ENCODE measurements at regions not wholly inside any gene's neighbourhood (a gene's known extent, or its start where the extent isn't known, plus 50 kb on each side); places are given as distances from the start of the nearest gene placed in this dataset.

DNA sequence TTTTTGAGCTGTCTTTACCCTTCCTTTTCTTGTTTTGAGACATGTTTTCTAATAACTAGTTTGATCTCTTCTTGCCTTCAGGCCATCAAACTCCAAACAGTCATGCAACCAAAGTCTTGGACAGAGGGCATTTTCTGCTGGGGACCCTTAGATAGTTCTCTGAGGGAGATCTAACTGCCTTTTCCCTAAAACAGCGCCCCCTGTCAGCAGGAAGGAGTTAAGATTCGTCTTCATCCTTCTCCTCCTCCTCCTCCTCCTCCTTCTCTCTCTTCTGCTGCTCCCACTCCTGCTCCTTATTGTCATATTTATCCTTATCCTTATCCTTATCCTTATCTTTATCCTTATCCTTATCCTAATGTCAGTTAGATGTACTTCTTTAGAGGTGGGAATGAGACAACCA lies 417.2 kb downstream of the TRAM1L1 start:
- Histone ChIP-seq H3K23ac (ENCODE audit: insufficient read length, low read depth, low read length) (no peak overlapping the region), H3K9me3 (ENCODE audit: control insufficient read depth, low read depth, low read length) (no peaks in the 10 kb centered on the region), H2BK120ac (ENCODE audit: low read depth, low read length, poor library complexity, severe bottlenecking) (no peak overlapping the region), H4K8ac (replicated peaks; ENCODE audit: insufficient read length, low read depth, low read length) (no peak overlapping the region), H2AFZ (ENCODE audit: low read length) (no peak overlapping the region), H3T11ph (ENCODE audit: low read length) (no peak overlapping the region), H4K20me1 (ENCODE audit: control insufficient read depth, insufficient read depth, insufficient read length) (no peaks in the 10 kb centered on the region), H3K4me2 (ENCODE audit: insufficient read depth, insufficient read length, low read length) (no peak overlapping the region), H2BK15ac (ENCODE audit: low read depth, low read length) (no peak overlapping the region), H3K56ac (ENCODE audit: insufficient read length, low read depth, low read length) (no peak overlapping the region), H4K91ac (ENCODE audit: insufficient read length, low read depth, low read length) (no peak overlapping the region), H2BK5ac (ENCODE audit: insufficient read length, low read length) (no peak overlapping the region), H2BK12ac (ENCODE audit: insufficient read length, low read depth, low read length) (no peak overlapping the region), H3K14ac (ENCODE audit: insufficient read depth, low read length) (no peak overlapping the region), H3K27me3 (ENCODE audit: insufficient read depth, low read length) (no peaks in the 10 kb centered on the region), H3K4me1 (ENCODE audit: insufficient read depth, low read length) (no peaks in the 10 kb centered on the region), H3K4ac (ENCODE audit: low read depth, low read length) (no peak overlapping the region), H3K27ac (ENCODE audit: insufficient read length, low read depth, low read length) (no peak overlapping the region), H2AK5ac (ENCODE audit: insufficient read length, low read length) (no peak overlapping the region), H3K18ac (ENCODE audit: insufficient read length, low read depth, low read length) (no peak overlapping the region), H4K5ac (ENCODE audit: insufficient read length, low read depth, low read length) (no peak overlapping the region), H3K23me2 (ENCODE audit: insufficient read length, low read depth, low read length, poor library complexity, severe bottlenecking) (no peaks in the 10 kb centered on the region), H3K9ac (ENCODE audit: extremely low read depth, insufficient read length, low read length) (no peak overlapping the region), H3K79me2 (ENCODE audit: insufficient read depth, low read length) (no peaks in the 10 kb centered on the region), H2BK20ac (ENCODE audit: low read depth, low read length, poor library complexity, severe bottlenecking) (no peak overlapping the region), H3K79me1 (ENCODE audit: insufficient read depth, low read depth, low read length, poor library complexity, severe bottlenecking) (no peaks in the 10 kb centered on the region)
- Mint-ChIP-seq H3K4me1 (peaks cover 2 to 10% of the 10 kb centered on the region in 2 experiments; a peak in 3 of 4 replicates), H3K36me3 (ENCODE audit: insufficient read depth in 1 of 3, low read depth in 3 of 3) (peaks cover 2 to 10% (median 4%) of the 10 kb centered on the region in 3 experiments), H3K4me3 (no peak overlapping the region), H3K9me3 (peaks cover 6 to 7% of the 10 kb centered on the region in 2 experiments; a peak in 4 of 5 replicates), H3K27ac (no peak overlapping the region), H3K27me3 (ENCODE audit: low read depth) (no peaks in the 10 kb centered on the region; the same call in 1 of the 2 replicates)
- DNase-seq: no peak
- TF ChIP-seq, protein P1, sequence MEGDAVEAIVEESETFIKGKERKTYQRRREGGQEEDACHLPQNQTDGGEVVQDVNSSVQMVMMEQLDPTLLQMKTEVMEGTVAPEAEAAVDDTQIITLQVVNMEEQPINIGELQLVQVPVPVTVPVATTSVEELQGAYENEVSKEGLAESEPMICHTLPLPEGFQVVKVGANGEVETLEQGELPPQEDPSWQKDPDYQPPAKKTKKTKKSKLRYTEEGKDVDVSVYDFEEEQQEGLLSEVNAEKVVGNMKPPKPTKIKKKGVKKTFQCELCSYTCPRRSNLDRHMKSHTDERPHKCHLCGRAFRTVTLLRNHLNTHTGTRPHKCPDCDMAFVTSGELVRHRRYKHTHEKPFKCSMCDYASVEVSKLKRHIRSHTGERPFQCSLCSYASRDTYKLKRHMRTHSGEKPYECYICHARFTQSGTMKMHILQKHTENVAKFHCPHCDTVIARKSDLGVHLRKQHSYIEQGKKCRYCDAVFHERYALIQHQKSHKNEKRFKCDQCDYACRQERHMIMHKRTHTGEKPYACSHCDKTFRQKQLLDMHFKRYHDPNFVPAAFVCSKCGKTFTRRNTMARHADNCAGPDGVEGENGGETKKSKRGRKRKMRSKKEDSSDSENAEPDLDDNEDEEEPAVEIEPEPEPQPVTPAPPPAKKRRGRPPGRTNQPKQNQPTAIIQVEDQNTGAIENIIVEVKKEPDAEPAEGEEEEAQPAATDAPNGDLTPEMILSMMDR (conservative IDR thresholded peaks at IDR 0.05): peak; percentile 69
- no CpG with 5 or more reads among the region's 2 CpGs for WGBS (ENCODE audit: extremely low coverage, insufficient read length, low lambda C conversion rate)
